SKM-1 treated with dmso at 0.1 percent for 144 hours (cell line): ENCODE measurements at regions not wholly inside any gene's neighbourhood (a gene's known extent, or its start where the extent isn't known, plus 50 kb on each side); places are given as distances from the start of the nearest gene placed in this dataset.
"Not testable (repeated sequence)": the region's sequence is repeated elsewhere in the genome, so short reads cannot be mapped to it uniquely, and the experiment has no call there.

Experiments used
- DNase-seq: peaks from one replicate; lab custom pipeline; 2025; ENCODE audit not compliant: unreplicated experiment; lab: John Stamatoyannopoulos, UW

DNA sequence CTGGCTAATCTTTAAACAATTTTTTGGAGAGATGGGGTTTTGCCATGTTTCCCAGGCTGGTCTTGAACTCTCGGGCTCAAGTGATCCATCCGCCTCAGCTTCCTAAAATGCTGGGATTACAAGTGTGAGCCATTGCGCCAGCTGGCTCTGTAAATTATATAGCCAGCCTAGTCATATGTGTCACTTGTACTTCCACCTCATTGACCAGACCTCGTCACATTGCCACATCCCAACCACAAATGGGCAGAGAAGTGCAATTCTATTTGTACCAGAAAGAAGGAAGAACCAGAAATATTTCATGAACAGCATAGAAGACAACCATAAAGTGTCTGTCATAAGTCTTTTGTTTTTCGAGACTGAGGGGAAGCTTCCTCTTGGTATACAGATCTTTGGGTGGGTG, 71.2 kb upstream of the ADRA1D start:
- peak; percentile 39 for DNase-seq

DNA sequence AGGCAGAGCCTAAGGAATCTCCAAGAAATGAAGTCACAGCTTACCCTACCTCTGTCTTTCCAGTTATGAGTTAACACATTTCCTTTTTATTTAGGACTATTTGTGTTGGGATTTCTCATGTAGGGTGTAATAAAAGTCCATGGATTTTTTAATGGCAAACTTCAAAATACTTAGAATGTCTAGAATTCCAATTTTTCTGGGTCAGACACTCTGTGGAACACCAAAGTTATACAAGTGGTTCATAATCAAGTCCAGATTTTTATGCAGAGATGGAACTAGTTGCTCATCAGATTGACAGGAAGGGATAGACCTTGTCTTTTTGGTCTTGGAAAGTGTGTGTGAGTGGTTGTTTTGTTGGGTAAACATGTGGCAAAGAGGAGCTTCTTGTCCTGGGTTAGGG, 69.8 kb upstream of the ADRA1D start:
- DNase-seq, result no peak

DNA sequence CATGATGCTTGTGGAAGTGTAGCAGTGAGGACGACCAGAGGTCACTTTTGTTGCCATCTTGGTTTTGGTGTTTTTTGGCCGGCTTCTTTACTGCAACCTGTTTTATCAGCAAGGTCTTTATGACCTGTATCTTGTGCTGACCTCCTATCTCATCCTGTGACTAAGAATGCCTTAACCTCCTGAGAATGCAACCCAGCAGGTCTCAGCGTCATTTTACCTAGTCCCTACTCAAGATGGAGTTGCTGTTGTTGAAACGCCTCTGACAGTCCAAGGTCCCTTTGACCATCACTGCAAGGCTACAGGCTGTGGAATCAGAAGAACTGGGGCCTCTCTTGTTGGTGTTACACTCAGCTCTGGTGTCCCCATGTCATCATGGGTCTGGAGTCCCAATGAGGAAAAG, 61.5 kb upstream of the ADRA1D start:
- not testable (repeated sequence) for DNase-seq

DNA sequence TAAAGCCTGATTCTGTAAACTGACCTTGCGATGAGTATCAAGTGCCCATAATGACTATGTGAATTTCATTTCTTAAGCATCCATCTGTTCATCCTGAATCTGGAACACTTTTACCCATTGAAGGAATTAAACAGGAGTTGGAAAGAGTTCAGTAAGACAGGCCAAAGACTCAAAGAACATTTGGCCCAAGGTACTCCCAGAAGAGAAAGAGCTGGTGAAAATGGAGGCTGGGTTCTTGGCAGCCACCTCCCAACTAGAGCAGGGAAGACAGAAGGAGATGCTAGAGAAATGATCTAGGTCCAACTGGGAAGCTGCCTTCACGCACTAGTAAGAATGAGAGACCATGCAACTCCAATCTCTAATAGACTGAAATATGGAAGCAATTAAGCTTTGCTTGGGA, 57.1 kb upstream of the ADRA1D start:
- no peak for DNase-seq

DNA sequence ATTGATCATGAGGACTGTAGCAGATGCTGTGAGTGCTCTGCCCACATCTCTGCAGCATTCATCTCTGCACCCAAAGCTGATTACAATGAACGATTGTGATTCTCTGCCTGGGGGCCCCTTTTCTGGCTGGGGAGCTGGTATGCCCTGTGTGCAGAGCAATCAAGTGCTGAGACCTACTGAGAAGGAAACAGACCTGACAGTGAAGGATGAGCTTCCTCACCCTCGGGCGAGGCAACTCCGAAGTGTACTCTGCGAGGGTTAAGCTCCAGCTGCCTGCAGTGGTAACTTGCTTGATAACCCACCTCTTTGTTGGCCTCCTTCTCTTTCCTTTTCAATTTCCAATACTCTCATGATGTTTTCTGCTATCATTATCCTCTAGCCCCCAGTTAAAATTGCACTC, 56.0 kb upstream of the ADRA1D start:
- no peak for DNase-seq

DNA sequence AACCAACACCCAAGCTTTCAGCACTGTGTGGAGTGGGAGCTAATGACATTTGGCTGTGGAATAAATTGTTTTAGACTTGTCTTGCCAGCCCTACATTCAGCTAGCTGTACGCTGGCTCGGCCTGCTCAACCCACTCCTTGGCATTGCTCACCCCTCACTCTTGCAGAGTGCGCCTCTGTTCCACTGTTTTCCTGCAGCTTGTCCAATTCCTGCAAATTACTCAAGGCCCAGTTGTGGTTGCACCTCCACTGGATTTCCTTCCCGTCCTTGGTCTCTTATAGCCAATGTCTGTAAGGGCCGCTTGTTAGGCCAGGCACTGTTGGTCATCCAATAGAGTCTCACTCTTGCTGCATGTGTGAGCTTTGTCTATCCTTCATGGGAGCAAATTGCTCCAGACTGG, 55.5 kb upstream of the ADRA1D start:
- DNase-seq, result no peak

DNA sequence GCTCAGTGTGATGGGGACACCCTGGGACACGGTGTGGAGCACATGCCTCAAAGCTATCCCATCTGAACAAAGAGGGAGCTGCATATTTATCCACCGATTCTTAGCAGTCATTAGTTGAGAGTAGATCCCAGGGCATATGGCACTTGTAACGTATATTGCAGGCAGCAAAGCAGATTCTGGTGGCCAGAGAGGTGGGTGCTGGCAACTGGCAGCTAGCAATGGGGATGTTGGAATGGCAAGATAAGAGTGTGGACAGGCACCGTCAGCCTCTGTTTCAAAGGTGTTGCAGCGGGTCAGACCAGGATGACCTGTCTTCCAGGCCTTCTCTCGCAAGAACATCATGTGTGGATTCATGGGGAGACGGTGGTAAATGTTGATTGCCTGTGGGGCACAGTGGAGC, 54.0 kb upstream of the ADRA1D start:
- DNase-seq, result no peak

DNA sequence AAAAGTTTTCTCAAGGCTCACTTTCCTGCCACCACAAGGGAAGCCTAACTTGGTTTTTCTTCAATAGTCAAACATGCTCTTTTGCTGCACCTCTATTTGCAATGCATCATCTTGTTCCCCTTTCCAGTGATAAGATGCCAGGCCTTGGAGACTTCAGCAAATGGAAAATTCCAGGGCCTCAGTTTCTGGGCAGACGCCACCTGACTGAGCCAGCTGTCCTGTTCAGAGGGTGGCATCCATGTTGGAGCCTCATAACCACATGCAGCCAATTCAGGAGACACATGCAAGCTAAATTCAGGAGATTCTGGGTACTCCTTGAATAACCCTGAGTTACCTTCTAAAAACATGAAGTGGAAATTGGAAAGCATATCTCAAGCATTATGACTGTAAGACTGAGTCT, 51.8 kb upstream of the ADRA1D start:
- DNase-seq, result no peak

DNA sequence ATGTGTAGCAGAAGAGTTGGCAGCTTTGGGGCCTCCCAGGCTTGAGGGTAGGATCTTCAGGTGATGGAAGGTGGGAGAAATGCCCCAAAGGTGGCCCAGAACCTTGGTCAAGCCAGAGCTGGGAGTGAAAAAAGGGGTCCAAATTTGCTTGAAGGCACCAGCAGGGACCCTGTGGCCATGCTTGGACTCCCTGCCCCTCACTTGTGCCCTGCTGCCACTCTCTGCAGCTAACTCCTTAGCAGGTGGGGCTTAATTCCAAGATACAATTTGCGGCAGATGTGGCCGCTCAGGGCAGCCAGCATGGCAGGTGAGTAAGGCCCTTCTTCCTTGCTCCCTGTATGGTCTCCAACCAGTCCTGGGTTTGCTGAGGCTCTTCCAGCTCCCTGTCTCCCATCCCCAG, 51.3 kb upstream of the ADRA1D start:
- no peak for DNase-seq

DNA sequence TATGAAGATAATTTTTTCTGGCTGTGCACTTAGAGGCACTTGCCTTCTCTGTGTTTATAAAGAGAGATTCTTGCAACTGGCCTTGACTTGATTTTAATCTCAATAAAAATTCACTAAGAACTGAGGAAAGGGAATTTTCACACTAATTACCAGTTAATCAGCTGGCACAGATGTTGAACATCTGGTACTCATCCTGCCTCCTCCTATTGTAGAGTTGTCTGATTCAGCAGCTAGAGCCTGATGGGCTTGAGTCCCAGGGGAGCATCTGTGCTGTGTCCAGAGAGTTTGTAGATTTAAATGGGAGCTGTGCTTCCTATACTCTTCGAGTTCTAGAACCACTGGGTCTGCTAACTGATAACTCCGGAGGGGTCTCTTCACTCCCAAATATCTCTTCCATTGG, 50.7 kb upstream of the ADRA1D start:
- no peak for DNase-seq

DNA sequence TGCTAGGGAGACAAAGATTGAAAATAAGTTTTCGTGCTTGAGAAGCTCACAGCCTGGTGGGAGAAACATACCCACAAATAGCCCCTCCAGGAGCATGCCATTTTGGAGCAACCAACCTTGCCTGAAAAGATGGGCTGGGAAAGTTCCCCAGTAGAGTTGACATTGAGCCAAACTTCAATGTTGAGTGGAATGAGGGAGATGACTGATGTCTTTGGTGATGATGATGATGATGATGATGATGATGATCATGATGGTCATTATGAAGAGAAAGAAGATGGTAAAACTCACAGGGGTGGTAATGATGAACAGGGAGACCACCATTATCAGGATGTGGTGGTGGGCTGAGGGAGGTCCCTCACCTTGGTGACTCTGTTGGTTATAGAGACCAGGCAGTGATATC, 50.1 kb upstream of the ADRA1D start:
- no peak for DNase-seq
